Fibroblast of peridontal ligament (primary cell): ENCODE measurements at regions not wholly inside any gene's neighbourhood (a gene's known extent, or its start where the extent isn't known, plus 50 kb on each side); places are given as distances from the start of the nearest gene placed in this dataset.
"Not testable (repeated sequence)": the region's sequence is repeated elsewhere in the genome, so short reads cannot be mapped to it uniquely, and the experiment has no call there.

Source experiments
- DNase-seq: peaks from one replicate; pipeline ENCODE4 v3.0.0-alpha.2; 2010; ENCODE audit errors: extremely low read depth

GRCh38 chr7:106523482-106523881, 137.5 kb downstream of the CCDC71L start:
- no peak for DNase-seq

- no peak for DNase-seq
These were observed 138.3 kb downstream of the CCDC71L start for GRCh38 chr7:106522696-106523095.

- DNase-seq: no peak
These were observed 139.4 kb downstream of the CCDC71L start for GRCh38 chr7:106521541-106521940.

GRCh38 chr7:106520962-106521514, 139.9 kb downstream of the CCDC71L start:
- DNase-seq: no peak

GRCh38 chr7:106518967-106519366, 142.0 kb downstream of the CCDC71L start:
- no peak for DNase-seq

GRCh38 chr7:106518239-106518638, 142.7 kb downstream of the CCDC71L start:
- DNase-seq: no peak

GRCh38 chr7:106517508-106517907, 143.4 kb downstream of the CCDC71L start:
- DNase-seq: no peak

- peak; percentile 28 for DNase-seq
These were observed 145.6 kb downstream of the CCDC71L start for GRCh38 chr7:106515321-106515720.

- DNase-seq: peak; percentile 60
These were observed 146.1 kb downstream of the CCDC71L start for GRCh38 chr7:106514881-106515280.

- DNase-seq: no peak
These were observed 148.7 kb downstream of the CCDC71L start for GRCh38 chr7:106512217-106512616.

- peak; percentile 25 for DNase-seq
These were observed 156.3 kb downstream of the CCDC71L start for GRCh38 chr7:106504645-106505044.

- DNase-seq: no peak
These were observed 156.8 kb downstream of the CCDC71L start for GRCh38 chr7:106504207-106504606.

GRCh38 chr7:106503626-106504025, 157.3 kb downstream of the CCDC71L start:
- no peak for DNase-seq

GRCh38 chr7:106501605-106502580, 159.1 kb downstream of the CCDC71L start:
- DNase-seq: no peak

GRCh38 chr7:106499897-106500296, 161.1 kb downstream of the CCDC71L start:
- no peak for DNase-seq

GRCh38 chr7:106498005-106498404, 163.0 kb downstream of the CCDC71L start:
- DNase-seq: not testable (repeated sequence)

GRCh38 chr7:106493041-106493731, 167.8 kb downstream of the CCDC71L start:
- no peak for DNase-seq

GRCh38 chr7:106488465-106488864, 172.5 kb downstream of the CCDC71L start:
- DNase-seq: no peak

GRCh38 chr7:106487892-106488291, 173.1 kb downstream of the CCDC71L start:
- DNase-seq: no peak

GRCh38 chr7:106486331-106486730, 174.6 kb downstream of the CCDC71L start:
- peak; percentile 57 for DNase-seq

- DNase-seq: peak; percentile 23
These were observed 175.0 kb downstream of the CCDC71L start for GRCh38 chr7:106485919-106486318.

- peak; percentile 89 for DNase-seq
These were observed 175.9 kb downstream of the CCDC71L start for GRCh38 chr7:106485031-106485551.
